Bronchial epithelial cell (primary cell): ENCODE measurements at regions not wholly inside any gene's neighbourhood (a gene's known extent, or its start where the extent isn't known, plus 50 kb on each side); places are given as distances from the start of the nearest gene placed in this dataset.

Experiments
- DNase-seq: peaks from one replicate; pipeline ENCODE4 v3.0.0-alpha.2; 2010; ENCODE audit warnings: low read depth
- FAIRE-seq: peaks from 2 replicates; lab custom pipeline; 2011; peaks lifted over from hg19 to GRCh38; lab: Jason Lieb, UNC
- H3K27me3 ChIP-seq: 2 replicates; pipeline ENCODE4 v1.5.1; 2011; ENCODE audit warnings: low read length; ENCODE audit not compliant: control insufficient read depth, insufficient read depth
- H3K36me3 ChIP-seq: 2 replicates; pipeline ENCODE4 v1.5.1; 2011; ENCODE audit warnings: low read length; ENCODE audit not compliant: control insufficient read depth, insufficient read depth
- H3K4me3 ChIP-seq: 2 replicates; pipeline ENCODE4 v1.5.1; 2011; ENCODE audit warnings: mild to moderate bottlenecking, low read depth, low read length, control low read depth
- CTCF ChIP-seq: IDR thresholded peaks from 2 replicates; pipeline ENCODE4 v1.5.1; 2011; ENCODE audit warnings: mild to moderate bottlenecking, moderate library complexity, low read length, control low read depth, inconsistent platforms; ENCODE audit not compliant: insufficient read depth, severe bottlenecking

- no peak for TF ChIP-seq CTCF
- Histone ChIP-seq H3K4me3 (no peak overlapping the region), H3K27me3 (no peaks in the 10 kb centered on the region), H3K36me3 (no peaks in the 10 kb centered on the region)
- no peak for FAIRE-seq
- no peak for DNase-seq
These were observed 217.8 kb downstream of the CHD9NB start for GRCh38 chr16:52834736-52835465.

GRCh38 chr16:52832771-52833170 lies 219.9 kb downstream of the CHD9NB start:
- no peak for TF ChIP-seq CTCF
- DNase-seq, result no peak

GRCh38 chr16:52827456-52827855 lies 225.2 kb downstream of the CHD9NB start:
- FAIRE-seq (no peak), DNase-seq (no peak)
- Histone ChIP-seq H3K4me3 (no peak overlapping the region), H3K27me3 (no peaks in the 10 kb centered on the region), H3K36me3 (no peaks in the 10 kb centered on the region)
- TF ChIP-seq CTCF, result no peak

More at GRCh38 chr16:52832771-52833170, 219.9 kb downstream of the CHD9NB start:
- H3K4me3 ChIP-seq, result no peak overlapping the region
- no peak for FAIRE-seq
- no peaks in the 10 kb centered on the region for H3K36me3 ChIP-seq
- no peaks in the 10 kb centered on the region for H3K27me3 ChIP-seq

GRCh38 chr16:52825892-52826291 lies 226.8 kb downstream of the CHD9NB start:
- DNase-seq (no peak), FAIRE-seq (no peak)
- no peaks in the 10 kb centered on the region for H3K36me3 ChIP-seq
- H3K27me3 ChIP-seq, result no peaks in the 10 kb centered on the region
- no peak overlapping the region for H3K4me3 ChIP-seq
- no peak for TF ChIP-seq CTCF

- FAIRE-seq (no peak), DNase-seq (no peak)
- no peaks in the 10 kb centered on the region for H3K36me3 ChIP-seq
- no peaks in the 10 kb centered on the region for H3K27me3 ChIP-seq
- no peak overlapping the region for H3K4me3 ChIP-seq
- TF ChIP-seq CTCF, result no peak
These were observed 232.9 kb downstream of the CHD9NB start for GRCh38 chr16:52819808-52820207.

- DNase-seq, result no peak
- Histone ChIP-seq H3K4me3 (no peak overlapping the region), H3K27me3 (no peaks in the 10 kb centered on the region), H3K36me3 (no peaks in the 10 kb centered on the region)
- no peak for TF ChIP-seq CTCF
- FAIRE-seq, result no peak
These were observed 233.3 kb downstream of the CHD9NB start for GRCh38 chr16:52819405-52819804.
